GM19240 (cell line): ENCODE measurements at regions not wholly inside any gene's neighbourhood (a gene's known extent, or its start where the extent isn't known, plus 50 kb on each side); places are given as distances from the start of the nearest gene placed in this dataset.
"Not testable (repeated sequence)": the region's sequence is repeated elsewhere in the genome, so short reads cannot be mapped to it uniquely, and the experiment has no call there.

Source experiments
- DNase-seq: peaks from one replicate; pipeline ENCODE4 v3.0.0; 2011; ENCODE audit warnings: low spot score; ENCODE audit not compliant: insufficient read length

DNA sequence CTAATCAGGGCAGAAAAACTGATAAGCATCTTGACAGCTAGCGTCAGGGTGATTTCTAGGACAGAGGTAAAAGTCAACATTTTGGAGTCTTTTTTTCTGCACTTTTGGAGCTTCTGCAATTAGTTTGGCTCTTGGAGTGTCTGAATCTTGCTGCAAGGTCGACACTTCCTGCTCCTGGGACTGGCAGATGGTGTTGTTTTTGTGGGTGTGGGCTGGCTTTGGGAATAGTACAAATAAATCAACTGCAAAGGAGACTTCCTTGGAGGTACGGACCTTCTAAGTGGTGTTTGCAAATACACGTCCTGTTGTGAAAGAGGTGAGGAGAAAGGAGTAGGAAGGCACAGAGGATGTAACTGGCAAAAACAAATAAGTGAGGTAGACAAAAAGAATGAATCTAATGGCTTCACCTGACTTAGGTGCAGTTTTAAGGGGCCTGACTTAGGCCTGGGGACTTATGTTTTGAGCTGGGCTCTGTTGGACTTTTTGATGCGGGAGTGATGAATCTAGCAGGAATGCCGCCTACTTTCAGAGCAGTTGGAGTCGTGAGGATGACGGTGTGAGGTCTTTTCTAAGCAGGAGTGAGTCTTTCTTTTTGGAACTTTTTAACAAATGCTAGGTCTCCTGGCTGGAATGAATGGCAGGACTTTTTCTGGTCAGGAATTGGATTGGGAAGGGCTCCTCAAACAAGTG is 195.1 kb downstream of the OTOP1 start:
- not testable (repeated sequence) for DNase-seq

DNA sequence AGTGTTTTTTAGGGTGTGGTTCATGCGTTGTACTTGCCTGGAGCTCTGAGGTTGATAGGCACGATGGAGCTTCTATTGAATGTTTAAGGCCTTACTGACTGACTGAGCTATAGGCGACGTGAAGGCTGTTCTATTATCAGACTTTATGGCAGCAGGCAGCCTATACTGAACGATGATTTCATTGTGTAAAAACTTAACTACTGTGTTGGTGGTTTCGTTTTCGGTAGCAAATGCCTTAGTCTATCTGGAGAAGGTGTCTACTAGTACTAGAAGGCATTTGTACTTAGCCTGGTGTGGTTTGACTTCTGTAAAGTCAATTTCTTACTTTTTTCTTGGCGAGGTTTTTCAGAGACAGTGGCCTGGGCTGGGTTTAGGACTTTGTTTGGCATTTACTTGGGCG is 194.4 kb downstream of the OTOP1 start:
- DNase-seq: not testable (repeated sequence)

DNA sequence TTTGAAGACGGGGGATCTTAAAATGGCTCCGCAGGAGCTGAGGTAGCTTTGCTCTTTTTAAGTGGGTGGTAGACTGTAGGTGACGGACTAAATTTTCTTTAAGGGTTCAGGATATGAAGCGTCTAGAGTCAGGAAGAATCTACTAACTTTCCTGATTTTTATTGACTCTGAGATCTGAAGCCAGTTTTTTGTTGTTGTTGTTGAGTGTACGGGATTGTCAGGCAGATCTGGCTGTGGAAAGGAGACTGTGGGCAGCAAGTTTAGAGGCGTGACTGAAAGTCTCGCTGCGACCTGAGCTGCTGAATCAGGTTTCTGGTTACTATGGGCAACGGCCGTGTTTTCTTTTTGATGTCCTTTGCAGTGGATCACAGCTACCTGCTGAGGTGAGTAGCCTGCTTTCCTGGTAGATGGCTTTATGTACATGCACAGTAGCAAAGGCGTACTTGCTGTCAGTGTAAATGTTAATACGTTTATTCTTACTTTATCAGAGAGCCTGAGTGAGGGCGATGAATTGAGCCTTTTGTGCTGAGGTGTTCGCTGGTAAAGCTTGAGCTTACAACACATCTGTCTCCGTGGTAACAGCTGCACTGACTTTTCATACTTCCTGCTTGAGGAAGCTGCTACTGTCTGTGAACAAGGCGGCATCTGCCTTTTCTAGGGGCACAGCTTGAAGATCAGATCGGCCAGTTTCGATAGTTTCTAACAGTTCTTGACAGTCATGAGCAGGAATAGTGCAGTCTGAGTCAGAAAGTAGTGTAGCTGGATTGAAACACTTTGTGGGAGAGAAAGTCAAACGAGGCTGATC is 193.7 kb downstream of the OTOP1 start:
- DNase-seq: not testable (repeated sequence)

DNA sequence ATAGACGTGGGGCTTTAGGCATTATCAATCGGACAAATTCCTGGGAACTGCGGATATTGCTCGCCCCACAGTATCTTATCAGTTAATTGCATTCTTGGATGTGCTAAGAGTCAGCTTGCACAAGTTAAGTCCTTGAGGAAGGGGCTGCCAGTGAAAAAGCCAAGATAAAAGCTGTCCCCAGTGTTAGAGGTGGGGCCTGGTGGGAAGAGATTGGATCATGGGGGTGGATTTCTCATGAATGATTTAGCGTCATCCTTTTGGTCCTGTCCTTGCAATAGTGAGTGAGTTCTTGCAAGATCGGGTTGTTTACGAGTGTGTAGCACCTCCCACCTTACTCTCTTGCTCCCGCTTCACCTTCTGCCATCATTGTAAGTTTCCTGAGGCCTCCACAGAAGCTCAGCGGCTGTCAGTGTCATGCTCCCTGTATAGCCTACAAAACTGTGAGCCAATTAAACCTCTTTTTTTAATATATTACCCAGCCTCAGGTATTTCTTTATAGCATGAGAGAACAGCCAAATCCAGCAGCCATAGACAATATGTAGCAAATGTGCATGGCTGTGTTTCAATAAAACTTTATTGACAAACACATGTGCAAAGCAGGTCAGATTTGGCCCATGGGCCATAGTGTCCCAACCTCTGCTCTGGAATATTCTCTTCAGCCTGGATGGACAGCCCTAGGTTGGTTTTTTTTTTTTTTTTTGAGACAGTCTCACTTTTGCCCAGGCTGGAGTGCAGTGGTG is 189.2 kb downstream of the OTOP1 start:
- DNase-seq: not testable (repeated sequence)

DNA sequence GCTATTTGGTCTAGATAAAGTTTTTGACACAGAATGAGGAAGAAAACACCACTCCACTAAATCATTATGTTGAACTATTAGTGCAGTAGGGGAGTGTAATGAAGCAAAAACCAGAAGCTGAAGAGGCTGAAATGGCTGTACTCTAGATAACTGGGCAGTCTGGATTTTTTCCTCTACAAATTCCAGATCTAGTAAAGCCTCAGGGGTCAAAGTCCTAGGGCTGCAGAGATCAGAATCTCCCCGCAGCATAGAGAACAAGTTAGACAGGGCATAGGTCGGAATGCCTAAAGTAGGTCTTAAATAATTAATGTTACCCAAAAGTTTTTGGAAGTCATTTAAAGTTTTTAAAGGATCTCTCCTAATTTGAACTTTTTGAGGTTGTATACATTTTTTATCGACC is 180.9 kb downstream of the OTOP1 start:
- DNase-seq: not testable (repeated sequence)

DNA sequence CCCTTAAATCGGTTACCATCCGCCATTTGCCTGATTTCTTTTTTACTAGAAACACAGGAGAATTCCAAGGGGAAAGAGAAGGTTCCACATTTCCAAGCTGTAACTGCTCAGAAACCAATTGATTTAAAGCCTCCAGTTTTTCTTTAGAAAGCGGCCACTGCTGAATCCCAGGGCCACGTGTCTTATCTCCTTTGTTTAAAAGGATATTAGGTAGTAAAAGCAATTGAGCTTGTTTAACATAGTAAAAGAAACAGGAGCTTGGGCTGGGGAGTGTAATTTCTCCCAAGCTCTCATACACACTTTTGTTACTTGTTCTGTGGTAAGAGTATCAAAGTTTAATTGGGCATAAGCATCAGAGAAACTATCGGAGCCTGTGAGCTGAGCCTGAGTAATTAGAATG is 180.0 kb downstream of the OTOP1 start:
- DNase-seq: not testable (repeated sequence)

DNA sequence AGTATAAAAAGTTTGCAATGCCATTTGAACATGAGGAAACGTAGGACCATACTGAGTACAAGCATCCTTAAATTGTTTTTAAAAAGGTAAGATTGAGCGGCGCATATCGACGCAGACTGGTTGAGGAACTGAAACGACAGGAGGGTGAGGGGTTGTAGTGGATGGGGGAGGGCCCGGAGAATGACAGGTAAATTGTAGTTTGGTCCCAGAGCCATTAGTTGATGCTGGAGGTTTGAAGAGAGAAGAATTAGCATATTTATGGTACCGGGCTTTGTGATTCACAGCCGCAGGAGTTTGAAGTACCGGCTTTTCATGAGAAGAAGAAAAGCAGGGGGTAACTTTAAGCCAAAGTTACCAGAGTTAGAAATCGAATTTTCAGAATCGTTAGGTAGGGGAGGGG is 179.5 kb downstream of the OTOP1 start:
- not testable (repeated sequence) for DNase-seq

DNA sequence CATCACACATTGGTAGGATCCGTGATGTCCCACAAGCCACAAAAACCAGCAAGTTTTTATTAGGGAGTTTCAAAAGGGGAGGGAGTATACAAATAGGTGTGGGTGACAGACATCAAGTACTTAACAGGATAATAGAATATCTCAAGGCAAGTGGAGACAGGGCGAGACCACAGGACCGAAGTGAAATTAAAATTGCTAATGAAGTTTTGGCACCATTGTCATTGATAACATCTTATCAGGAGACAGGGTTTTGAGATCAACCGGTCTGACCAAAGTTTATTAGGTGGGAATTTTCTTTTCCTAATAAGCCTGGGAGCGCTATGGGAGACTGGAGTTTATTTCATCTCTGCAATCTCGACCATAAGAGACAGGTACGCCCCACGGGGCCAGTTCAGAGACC is 178.5 kb downstream of the OTOP1 start:
- DNase-seq: not testable (repeated sequence)

DNA sequence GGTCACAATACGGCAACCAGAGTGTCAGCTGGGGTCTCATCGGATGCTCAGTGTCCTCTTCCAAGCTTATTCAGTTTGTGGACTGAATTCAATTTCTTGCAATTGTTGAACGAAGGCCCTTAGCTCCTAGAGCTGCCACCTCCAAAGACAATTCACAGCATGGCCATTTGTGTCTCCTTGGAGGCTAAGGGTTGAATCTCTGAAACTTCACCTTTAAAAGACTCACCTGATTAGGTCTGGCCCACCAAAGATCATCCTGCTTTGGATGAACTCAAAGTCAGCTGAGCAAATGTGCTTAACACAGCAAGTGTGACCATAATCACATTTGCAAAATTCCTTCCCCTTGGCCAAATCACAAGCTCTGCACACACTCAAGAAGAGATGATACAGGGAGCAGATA is 175.9 kb downstream of the OTOP1 start:
- not testable (repeated sequence) for DNase-seq

DNA sequence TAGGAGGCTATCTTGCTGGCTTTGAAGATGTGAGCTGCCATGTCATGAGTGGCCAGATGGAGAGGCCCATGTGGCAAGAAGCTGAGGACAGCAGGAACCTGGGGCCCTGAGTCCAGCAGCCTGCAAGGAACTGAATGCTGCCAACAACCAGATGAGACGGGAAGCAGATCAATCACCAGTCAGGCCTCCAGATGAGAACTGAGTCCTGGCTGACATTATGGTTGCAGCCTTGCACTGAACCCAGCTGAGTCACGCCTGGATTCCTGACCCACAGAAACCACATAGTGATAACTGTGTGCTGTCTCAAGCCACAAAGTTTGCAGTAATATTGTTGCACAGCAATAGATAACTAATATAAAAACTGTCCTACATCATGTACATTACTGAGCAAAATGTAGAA is 173.8 kb downstream of the OTOP1 start:
- not testable (repeated sequence) for DNase-seq

DNA sequence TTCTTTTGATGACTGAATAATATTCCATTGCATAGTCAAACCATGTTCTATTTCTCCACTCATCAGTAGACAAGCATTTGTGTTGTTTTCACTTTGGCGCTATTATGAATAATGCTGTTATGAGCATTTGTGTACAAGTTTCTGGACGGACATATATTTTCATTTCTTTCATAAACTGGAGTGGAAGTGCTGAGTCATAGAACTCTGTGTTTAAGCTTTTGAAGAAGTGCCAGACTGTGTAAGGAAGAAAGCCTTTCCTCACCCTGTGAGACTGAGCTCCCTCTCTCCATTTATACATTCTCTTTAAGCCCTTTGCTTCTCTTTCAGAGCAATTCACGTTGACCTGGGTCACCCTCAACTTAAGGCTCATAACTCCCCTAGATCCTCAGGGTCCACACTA is 169.5 kb downstream of the OTOP1 start:
- DNase-seq: not testable (repeated sequence)

DNA sequence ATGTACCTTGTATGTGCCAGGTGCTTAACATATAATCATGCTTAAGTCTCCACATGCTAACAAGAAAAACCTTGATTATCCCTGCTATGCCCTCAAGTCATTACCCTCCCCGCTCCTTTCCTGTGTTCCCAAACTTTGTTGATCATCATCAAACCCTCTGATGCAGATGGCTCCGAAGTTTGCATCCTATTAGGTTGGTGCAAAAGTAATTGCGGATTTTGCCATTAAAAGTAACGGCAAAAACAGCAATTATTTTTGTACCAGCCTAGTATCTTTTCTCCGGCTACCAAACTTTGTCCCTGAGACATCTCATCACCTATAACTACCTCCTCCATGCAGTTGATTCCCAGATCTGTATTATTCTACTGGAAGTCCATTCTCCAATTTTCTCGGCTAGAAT is 142.6 kb downstream of the OTOP1 start:
- not testable (repeated sequence) for DNase-seq

DNA sequence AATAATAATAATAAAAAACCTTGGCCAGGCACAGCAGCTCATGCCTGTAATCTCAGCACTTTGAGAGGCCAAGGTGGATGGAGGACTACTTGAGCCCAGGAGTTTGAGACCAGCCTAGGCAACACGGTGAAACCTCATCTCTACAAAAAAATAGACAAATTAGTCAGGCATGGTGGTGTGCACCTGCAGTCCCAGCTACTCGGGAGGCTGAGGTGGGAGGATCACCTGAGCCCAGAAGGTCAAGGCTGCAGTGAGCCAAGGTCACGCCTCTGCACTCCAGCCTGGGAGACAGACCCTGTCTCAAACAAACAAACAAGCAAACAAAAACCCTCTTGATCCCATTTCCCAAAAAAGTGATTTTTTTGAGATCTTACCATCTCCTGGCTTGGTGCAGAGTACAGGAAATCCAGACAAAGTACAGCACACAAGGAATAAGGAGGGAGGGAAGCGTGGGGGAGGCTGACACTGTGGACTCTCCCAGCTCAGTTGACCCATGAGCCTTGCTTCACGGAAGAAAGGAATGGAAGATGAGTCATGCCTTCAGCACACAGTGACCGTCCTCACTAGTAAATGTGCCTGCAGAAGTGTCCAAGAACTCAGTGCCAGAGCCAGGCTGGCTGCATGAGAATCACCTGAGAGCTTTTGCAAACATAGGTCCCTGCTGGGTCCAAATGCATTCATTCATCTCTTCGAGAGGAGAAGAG is 136.9 kb downstream of the OTOP1 start:
- DNase-seq: not testable (repeated sequence)

DNA sequence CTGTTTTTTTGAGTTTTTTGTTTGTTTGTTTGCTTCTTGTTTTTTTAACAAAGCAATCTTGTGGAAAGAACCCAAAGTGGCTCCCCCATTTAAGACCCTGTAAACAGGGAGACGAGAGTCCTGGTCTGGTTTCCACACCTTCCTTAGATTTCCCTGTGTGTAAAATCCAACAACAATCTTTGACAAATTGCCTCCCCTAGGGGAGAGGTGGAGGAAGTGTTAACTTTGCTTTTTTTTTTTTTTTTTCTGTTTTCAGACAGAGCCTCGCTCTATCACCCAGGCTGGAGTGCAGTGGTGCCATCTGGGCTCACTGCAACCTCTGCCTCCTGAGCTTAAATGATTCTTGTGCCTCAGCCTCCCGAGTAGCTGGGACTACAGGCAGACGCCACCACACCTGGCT is 136.0 kb downstream of the OTOP1 start:
- DNase-seq: not testable (repeated sequence)

DNA sequence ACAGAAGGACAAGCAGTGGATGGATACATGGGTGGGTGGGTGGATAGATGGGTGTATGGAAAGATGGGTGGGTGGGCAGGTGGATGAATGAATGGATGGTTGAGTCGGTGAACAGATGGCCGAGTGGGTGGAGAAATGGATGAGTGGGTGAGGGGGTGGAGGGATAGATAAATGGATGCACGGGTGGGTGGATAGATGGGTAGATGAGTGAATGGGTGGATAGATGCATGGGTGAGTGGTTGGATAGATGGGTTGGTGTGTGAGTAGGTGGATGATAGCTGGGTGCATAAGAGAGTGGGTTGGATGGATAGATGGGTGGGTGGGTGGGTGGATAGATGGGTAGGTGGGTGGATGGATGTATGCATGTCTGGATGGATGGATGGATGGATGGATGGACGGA is 134.6 kb downstream of the OTOP1 start:
- not testable (repeated sequence) for DNase-seq

DNA sequence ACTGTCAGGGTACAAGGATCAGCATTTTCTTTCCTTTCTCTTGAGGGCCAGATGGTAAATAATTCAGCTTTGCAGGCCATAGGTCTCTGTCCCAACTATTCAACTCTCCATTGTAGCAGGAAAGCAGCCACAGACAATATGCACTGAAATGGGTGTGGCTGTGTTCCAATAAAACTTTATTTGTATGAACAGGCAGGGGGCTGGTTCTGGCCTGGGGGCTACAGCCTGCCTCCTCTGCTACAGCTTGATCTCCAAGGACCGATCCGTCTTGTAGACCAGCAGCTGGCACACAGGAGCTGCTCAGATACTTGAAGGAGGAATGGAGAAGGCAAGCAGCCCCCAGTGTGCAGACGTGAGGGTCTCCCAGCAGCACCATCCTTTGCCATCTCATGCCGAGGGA is 127.1 kb downstream of the OTOP1 start:
- DNase-seq: not testable (repeated sequence)

DNA sequence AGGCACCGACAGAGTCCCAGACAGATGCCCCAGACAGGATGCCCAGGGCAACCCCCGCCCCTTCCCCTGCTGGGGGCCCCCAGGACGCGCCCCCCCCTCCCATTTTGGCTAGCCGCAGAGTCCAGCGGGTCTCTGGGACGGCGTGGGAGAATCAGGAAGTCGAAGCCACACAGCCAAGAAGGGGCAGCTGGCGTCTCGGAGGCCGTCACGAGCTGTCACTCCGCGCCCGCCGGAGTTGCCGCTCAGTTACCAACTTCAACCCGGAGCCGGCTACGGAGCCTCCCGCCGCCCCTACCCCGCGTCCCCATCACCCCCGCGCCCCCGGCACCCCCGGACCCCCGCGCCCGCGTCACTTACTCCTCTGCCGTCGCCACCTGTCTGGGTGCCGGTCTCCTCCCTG is 119.8 kb downstream of the OTOP1 start:
- not testable (repeated sequence) for DNase-seq

DNA sequence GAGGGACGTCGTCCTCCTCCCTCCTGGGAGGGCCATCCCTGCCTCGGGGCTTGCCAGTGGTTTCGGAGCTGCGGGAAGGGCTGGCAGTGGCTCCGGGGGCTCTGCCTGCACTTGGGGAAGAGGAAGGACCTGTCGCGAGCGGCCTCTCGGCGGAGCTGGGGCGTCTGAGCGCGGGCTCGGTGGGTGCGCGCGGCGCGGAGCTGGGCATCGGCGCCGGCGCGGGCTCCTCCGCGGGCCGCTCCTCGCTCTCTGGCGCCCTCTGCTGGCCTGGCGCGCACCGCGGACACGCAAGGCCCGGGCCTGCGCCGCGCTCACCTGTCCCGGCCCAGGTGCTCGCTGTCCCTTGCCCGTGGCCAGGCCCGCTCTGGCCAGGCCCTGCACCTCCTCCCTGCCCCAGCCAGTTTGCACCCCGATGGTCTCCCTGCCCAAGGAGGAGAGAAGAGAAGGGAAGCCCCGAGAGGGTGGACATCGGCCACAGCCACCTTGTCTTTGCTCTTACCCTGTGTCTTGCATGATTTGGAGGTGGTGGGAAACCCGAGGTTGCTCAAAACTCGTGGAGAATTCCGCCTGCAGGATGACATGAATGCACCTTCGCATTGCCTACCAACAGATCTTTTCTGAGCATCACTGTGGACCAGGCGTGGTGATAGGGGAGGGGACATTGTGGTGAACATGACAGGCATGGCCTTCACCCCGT is 119.2 kb downstream of the OTOP1 start:
- peak; percentile 37 for DNase-seq

DNA sequence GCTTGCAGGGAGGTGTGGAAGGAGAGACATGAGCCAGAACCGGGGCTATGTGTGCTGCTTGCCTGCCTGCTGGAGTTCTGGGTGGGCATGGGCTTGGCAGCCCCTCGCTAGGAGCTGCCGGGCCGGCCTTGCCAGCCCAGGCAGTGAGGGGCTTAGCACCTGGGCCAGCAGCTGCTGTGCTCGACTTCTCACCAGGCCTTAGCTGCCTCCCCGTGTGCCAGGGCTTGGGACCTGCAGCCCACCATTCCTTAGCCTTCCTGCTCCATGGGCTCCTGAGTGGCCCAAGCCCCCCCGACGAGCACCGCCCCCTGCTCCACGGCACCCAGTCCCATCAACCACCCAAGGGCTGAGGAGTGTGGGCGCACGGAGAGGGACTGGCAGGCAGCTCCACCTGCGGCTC is 111.3 kb downstream of the OTOP1 start:
- DNase-seq: not testable (repeated sequence)

DNA sequence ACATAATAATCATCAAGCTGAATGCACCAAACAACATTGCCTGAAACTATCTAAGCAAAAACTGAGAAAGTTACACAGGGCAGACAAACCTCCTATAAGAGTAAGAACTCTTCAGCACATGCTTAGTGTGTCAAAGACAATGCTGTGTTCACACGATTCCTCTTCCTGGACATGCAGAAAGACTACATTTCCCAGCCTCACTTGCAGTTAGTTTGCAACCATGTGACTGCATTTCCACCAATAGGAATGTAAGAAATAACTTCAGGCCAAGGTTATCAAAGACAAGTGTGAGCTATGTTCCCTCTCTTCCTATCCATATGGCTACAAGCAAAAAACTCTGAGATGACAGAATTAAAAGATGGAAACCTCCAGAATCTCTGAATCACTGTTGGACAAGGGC is 109.8 kb downstream of the OTOP1 start:
- not testable (repeated sequence) for DNase-seq

DNA sequence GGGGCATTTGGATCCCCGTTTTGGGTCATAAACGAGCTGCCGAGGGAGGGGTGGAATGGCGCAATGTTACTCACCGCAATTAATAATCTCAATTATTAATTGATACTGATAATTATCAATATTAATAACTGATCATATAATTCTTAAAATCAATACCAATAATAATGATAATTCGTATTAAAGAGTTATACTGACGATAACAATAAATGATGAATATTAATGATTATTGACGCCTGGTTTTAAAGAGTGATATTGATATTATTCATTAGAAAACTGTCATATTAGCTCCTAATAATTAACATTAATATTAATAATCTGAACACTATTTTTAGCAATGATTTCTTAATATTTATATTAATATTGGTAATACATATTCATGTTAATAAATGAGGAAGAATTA is 92.4 kb downstream of the OTOP1 start:
- DNase-seq: not testable (repeated sequence)
